Astrocyte of the spinal cord (primary cell): ENCODE measurements at regions not wholly inside any gene's neighbourhood (a gene's known extent, or its start where the extent isn't known, plus 50 kb on each side); places are given as distances from the start of the nearest gene placed in this dataset.

Experiments
- DNase-seq: peaks from one replicate; pipeline ENCODE4 v3.0.0; 2011; ENCODE audit warnings: low read depth, low spot score
- H3K4me3 ChIP-seq: 2 replicates; pipeline ENCODE4 v1.5.1; 2011; ENCODE audit warnings: low read depth, mild to moderate bottlenecking, low read length, moderate library complexity
- in situ Hi-C: cut with HindIII; loops from 2 replicates; pipeline ENCODE4 v1.10.0; 2017; ENCODE audit warnings: low sequenced_read_pairs
- TF ChIP-seq, protein P1 (sequence below): IDR thresholded peaks from 2 replicates; pipeline ENCODE4 v1.5.1; 2012; ENCODE audit warnings: low read depth, mild to moderate bottlenecking, low read length, inconsistent platforms

GRCh38 chr6:156597095-156597494 lies 180.1 kb upstream of the ARID1B start:
- TF ChIP-seq, protein P1, sequence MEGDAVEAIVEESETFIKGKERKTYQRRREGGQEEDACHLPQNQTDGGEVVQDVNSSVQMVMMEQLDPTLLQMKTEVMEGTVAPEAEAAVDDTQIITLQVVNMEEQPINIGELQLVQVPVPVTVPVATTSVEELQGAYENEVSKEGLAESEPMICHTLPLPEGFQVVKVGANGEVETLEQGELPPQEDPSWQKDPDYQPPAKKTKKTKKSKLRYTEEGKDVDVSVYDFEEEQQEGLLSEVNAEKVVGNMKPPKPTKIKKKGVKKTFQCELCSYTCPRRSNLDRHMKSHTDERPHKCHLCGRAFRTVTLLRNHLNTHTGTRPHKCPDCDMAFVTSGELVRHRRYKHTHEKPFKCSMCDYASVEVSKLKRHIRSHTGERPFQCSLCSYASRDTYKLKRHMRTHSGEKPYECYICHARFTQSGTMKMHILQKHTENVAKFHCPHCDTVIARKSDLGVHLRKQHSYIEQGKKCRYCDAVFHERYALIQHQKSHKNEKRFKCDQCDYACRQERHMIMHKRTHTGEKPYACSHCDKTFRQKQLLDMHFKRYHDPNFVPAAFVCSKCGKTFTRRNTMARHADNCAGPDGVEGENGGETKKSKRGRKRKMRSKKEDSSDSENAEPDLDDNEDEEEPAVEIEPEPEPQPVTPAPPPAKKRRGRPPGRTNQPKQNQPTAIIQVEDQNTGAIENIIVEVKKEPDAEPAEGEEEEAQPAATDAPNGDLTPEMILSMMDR = no peak
- in situ Hi-C loops = no loop called here
- no peak for DNase-seq
- H3K4me3 ChIP-seq = no peak overlapping the region

DNA sequence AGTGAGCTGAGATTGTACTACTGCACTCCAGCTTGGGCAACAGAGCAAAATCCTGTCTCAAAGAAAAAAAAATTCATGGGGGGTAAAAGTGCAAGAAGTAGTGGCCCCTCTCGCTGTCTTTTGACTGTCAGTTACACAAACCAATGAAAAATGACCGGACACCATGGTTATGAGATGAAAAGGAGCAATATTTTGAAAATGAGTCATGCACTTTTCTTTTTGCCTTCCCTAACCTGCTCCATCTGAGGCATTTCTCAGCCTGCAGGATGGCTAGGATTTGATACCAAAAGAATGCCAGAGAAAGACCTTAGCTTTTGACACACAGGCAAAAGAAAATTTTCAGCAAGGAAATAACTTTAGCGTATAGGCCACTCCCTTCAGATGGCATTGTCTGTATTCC lies 181.7 kb upstream of the ARID1B start:
- peak; percentile 43 for DNase-seq
- in situ Hi-C loops = no loop called here
- no peak overlapping the region for H3K4me3 ChIP-seq
- TF ChIP-seq, protein P1 = no peak

DNA sequence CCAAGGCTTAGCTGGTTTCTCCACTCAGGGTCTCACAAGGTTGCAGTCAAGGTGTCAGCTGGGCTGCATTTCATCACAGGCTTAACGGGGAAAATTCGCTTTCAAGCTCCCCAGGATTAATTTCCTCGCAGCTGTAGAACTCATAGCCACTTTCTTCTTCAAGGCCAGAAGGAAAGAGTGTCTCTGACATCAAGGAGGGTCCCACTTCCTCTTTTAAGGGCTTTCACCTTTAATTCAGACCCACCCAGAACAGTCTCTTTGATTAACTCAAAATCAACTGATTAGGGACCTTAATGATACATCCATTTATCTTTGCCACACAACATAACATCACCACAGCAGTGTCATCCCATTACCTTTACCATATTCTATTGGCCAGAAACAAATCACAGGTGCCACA lies 183.3 kb upstream of the ARID1B start:
- TF ChIP-seq, protein P1 = no peak
- DNase-seq = no peak
- H3K4me3 ChIP-seq = no peak overlapping the region
- in situ Hi-C loops = no loop called here

- H3K4me3 ChIP-seq = no peak overlapping the region
- DNase-seq = no peak
- in situ Hi-C loops = no loop called here
- TF ChIP-seq, protein P1 = no peak
Observed at GRCh38 chr6:156593127-156593526, 184.1 kb upstream of the ARID1B start.

- TF ChIP-seq, protein P1 = no peak
- H3K4me3 ChIP-seq = no peak overlapping the region
- DNase-seq = no peak
- in situ Hi-C loops = no loop called here
Observed at GRCh38 chr6:156590482-156590881, 186.7 kb upstream of the ARID1B start.

GRCh38 chr6:156589281-156589680 lies 187.9 kb upstream of the ARID1B start:
- TF ChIP-seq, protein P1 = no peak
- no peak overlapping the region for H3K4me3 ChIP-seq
- DNase-seq = peak; percentile 78
- in situ Hi-C loops = no loop called here

DNA sequence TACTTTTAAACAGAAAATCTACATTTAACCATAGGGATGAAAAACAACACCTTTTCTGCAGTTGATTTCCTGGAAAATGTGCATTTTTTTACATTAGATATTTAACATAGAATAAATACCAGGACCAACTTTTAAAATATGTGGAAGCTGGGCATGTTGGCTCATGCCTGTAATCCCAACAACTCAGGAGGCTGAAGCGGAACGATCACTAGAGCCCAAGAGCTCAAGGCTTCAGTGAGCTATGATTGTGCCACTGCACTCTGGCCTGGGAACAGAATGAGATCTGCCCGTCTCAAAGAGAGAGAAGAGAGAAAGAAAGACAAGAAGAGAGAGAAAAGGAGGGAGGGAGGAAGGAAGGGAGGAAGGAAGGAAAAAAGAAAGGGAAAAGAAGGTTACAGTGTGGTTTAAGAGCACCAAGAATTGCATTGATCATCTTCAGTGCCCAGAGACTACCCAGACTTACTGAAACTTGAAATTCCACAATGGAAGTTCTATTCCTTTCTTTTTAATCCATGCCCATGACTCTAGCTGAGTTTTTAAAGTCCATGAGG lies 189.4 kb upstream of the ARID1B start:
- no peak overlapping the region for H3K4me3 ChIP-seq
- no peak for DNase-seq
- in situ Hi-C loops = no loop called here
- TF ChIP-seq, protein P1 = no peak
